ENCODE measurements at regions not wholly inside any gene's neighbourhood (a gene's known extent, or its start where the extent isn't known, plus 50 kb on each side); places are given as distances from the start of the nearest gene placed in this dataset.

GRCh38 chrX:39816871-39817731, 280.7 kb downstream of the BCOR start:
- DNase-seq (ENCODE audit: low spot score) = no peak

GRCh38 chrX:39817754-39818470, 279.8 kb downstream of the BCOR start:
- DNase-seq (ENCODE audit: low spot score) = no peak

- no peak for DNase-seq (ENCODE audit: low spot score)
Observed at GRCh38 chrX:39818750-39819149, 279.0 kb downstream of the BCOR start.

- no peak for DNase-seq (ENCODE audit: low spot score)
Observed at GRCh38 chrX:39819921-39820849, 277.6 kb downstream of the BCOR start.

- no peak for DNase-seq (ENCODE audit: low spot score)
Observed at GRCh38 chrX:39820938-39821708, 276.6 kb downstream of the BCOR start.

GRCh38 chrX:39821709-39822095, 276.1 kb downstream of the BCOR start:
- DNase-seq (ENCODE audit: low spot score) = no peak

- no peak for DNase-seq (ENCODE audit: low spot score)
Observed at GRCh38 chrX:39822133-39822748, 275.5 kb downstream of the BCOR start.

GRCh38 chrX:39823424-39823823, 274.3 kb downstream of the BCOR start:
- no peak for DNase-seq (ENCODE audit: low spot score)

- DNase-seq (ENCODE audit: low spot score) = no peak
Observed at GRCh38 chrX:39823854-39824253, 273.9 kb downstream of the BCOR start.

GRCh38 chrX:39826813-39827543, 270.8 kb downstream of the BCOR start:
- no peak for DNase-seq (ENCODE audit: low spot score)

- DNase-seq (ENCODE audit: low spot score) = no peak
Observed at GRCh38 chrX:39827951-39828350, 269.8 kb downstream of the BCOR start.

- DNase-seq (ENCODE audit: low spot score) = no peak
Observed at GRCh38 chrX:39828971-39829370, 268.8 kb downstream of the BCOR start.

- no peak for DNase-seq (ENCODE audit: low spot score)
Observed at GRCh38 chrX:39829965-39830364, 267.8 kb downstream of the BCOR start.

GRCh38 chrX:39830414-39830813, 267.3 kb downstream of the BCOR start:
- no peak for DNase-seq (ENCODE audit: low spot score)

GRCh38 chrX:39832211-39832610, 265.5 kb downstream of the BCOR start:
- no peak for DNase-seq (ENCODE audit: low spot score)

GRCh38 chrX:39834600-39834999, 263.2 kb downstream of the BCOR start:
- no peak for DNase-seq (ENCODE audit: low spot score)

- no peak for DNase-seq (ENCODE audit: low spot score)
Observed at GRCh38 chrX:39835241-39835640, 262.5 kb downstream of the BCOR start.

- DNase-seq (ENCODE audit: low spot score) = no peak
Observed at GRCh38 chrX:39835776-39836175, 262.0 kb downstream of the BCOR start.

GRCh38 chrX:39836802-39837420, 260.8 kb downstream of the BCOR start:
- DNase-seq (ENCODE audit: low spot score) = no peak
